Activated CD4-positive, alpha-beta T cell treated with anti-CD3 and anti-CD28 coated beads for 24 hours (primary cell): ENCODE measurements at regions not wholly inside any gene's neighbourhood (a gene's known extent, or its start where the extent isn't known, plus 50 kb on each side); places are given as distances from the start of the nearest gene placed in this dataset.

Experiments used
- DNase-seq, 2 donors: peaks; one replicate each; pipeline ENCODE4 v3.0.0-alpha.2; 2020; ENCODE audit warnings: low read depth in 2 of 2

DNA sequence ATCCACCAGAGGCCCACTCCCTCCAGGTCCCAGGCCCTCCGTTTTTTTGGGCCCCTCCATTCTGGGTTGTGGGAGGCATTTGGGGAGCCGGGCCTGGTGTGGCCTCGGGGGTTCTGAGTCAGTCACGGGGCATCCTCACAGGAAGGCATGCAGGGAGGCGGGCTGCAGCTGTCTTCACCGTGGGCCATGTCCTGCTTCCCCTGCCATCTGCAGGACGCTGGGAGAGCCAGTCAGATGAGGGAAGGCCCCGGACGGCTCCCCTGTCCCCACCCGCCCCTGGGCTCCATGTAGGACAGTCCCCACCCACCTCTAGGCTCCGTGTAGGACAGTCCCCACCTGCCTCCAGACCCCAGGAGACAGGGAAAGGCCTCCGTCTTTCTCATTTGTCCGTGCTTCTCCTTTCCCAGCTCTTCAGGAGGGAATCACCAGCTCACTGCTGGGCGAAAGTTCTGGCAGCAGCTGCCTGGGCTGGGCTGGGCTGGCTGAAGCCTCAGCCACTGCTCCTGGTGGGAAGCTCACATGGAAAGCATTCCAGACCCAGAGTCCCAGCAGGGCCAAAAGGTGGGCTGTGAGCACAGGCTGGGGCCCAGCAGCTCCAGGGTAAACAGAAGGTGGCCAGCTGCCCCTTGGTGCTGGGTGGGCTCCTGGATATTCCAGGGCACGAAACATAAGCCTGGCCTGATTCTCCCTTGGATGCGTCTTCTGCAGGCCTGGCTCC, 217.8 kb downstream of the KIF26A start:
- DNase-seq, result no peak

DNA sequence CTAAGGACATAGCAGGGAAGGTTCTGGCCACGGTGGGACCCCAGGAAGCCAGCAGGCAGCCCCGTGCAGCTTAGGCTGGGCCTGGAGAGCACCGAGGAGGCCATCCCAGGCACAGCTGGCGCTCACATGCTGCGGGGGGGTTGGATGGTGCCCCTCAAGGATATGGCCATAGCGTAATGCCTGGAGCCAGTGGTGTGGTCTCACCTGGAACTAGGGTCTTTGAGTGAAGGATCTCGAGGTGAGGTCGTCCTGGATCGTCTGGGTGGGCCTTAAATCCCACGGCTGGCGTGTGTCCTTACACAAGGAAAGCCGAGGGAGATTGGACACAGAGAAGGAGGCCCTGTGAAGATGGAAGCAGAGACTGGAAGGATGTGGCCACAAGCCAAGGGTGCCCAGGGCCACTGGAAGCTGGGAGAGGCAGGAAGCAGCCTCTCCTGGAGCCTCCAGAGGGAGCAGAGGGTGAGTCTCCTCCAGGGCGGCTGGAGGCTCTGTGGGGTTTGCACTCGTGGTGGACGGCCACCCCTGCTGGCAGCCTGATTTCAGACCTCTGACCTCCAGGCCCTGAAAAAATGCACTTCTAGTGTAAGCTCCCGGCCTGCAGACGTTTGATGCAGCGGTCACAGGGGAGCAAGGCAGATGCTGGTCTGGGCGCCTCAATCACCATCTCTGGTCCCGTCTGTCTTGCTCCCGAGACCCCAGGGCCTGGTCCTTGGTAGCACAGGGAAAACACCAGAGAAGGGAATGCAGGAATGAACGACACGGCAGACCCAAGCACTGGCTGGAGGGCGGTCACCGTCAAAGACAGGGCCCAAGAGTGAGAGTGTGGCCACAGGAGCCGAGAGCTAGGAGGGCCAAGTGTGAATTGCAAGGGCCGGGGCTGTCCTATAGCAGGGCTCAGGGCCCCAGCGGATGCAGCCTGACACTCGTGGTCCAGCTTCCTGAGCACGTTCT, 218.6 kb downstream of the KIF26A start:
- DNase-seq, result no peak

DNA sequence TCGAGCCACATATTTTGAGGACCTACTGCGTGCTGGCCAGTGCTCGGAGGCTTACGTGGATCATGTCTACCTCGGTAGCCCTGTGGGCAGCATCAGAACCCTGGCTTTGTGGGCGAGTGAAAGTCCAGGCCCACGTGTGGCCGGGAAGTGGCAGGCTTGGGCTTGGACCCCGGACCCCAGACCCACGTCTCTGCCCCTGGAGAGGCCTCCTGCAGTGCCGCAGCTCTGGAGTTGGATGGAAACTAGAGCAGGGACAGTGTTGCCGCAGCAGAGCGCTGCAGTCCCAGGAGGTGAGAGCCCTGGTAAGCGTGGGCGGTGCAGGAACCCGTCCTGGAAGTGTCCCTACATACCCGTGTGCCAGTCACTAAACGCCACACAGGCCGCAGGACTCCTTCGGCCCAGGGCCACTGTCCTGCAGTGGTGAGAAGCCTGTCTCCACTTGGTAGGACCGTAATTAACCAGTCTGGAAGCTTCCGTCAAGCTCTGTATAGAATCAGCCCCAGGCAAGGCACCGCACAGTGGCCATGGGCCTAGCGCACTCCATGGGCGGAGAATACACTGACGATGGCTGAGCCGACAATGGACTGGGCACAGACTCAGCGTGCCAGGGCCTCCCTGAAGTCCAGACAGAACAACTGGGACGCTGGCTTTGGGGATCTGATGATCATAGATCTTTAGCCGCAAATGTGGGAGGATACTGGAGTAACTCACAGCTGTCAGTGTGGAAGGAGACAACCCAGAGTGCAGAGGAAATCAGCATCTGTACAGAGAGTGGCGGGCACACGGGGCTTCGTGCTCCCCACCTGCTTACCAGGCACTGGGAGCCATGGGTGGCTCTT, 219.5 kb downstream of the KIF26A start:
- no peak for DNase-seq

DNA sequence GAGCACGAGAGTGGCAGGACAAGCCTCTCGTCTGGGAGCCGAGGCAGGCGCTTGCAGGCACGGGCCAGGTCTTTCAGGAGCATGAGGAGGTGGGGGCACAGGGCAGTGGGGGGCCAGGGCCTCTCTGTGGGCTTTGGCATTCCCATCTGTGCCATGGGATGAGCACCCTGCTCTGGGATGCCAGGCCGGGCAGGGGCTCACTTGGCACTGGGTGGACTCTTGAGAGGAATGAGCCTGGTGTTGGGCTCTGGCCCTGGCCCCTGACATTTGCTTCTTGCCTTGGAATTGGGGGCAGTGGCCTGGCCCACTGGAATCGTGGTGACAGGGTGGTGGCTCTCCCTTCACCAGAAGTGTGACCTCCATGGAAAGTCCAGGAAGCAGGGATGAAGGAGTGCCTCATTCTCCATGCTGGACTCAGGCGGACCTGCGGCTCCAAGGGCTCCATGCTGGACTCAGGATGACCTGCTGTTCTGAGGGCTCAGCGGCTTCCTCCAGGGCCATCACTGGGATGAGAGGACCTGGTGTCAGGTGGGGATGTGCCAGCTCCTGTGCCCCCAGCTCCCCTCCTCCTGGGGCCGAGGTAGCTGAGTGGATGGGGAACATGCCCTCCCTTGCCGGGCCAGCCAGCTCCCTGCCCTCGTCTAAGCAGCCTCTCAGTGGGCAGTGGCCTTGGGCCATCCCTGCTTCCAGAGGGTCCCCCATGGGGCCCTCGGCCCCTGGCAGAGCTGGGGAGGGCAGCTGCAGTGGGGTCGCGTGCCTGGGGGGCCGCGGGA, 220.3 kb downstream of the KIF26A start:
- DNase-seq, result no peak

DNA sequence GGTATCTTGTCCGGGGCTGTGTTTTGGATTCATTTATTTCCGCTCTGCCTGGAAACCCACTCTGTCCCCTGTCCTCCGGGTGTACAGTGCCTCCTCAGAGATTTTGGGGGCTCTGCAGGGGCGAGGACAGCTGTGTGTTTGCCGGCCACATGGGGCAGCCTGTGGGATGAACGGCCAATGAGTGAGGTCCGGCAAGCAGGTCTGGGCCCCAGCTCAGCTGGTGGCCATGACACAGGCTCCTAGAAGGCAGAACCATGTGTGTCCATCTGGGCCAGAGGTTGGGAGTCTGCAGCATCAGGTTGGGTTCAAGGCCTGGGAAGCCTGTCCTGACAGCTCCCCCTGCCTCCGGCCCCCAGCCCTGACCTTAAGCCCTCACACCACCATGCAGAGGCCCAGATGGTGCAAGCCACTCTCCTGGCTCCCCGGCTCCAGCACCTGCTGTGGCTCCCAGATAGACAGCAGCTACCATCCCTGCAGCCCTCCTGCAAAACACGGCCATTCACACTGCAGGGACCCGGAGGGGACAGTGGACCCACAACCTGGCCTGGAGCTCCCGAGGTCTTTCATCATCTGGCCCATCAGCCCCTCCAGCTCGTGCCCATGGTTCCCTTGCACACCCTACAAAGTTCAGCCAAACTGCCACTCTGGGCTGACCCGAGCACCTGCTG, 220.1 kb upstream of the C14orf180 start:
- no peak for DNase-seq

DNA sequence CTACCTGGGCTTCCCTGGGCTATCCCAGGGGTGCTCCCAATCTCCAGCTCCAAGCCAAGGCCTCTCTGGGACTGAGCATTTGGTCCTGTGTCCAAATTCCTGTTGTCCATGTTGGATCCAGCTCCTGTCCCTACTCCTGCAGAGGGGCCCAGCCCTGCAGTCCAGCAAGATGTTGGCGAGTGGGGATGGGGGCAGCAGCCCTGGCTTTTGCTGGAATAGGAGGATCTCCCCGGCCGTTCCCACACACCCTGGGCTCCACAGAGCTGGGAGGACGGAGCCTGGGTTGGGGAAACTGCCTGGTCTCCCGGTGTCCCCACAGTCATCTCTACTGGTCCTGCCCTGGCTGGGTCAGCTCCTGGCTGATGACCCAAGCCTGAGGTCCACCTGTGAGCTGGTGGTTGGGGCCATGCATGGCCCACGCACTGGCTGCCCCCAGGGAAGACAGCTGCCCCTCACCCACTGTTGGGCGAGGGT, 219.6 kb upstream of the C14orf180 start:
- no peak for DNase-seq

DNA sequence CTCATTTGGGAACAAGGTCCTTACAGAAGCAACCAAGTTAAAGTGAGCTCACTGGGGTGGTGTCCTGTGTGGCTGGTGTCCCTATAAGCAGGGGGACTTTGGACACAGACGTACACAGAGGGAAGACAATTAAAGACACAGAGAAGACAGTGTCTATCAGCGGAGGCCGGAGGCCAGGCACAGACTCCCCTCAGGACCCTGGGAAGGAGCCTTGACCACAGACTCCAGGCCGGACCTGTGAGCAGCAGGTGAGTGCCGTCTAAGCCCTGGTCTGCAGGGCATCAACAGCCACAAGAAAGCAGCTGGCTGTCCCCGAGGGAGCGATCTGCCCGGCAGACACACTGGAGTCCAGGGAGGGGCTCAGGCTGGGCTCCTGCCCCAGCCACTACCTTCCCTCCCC, 219.1 kb upstream of the C14orf180 start:
- no peak for DNase-seq

DNA sequence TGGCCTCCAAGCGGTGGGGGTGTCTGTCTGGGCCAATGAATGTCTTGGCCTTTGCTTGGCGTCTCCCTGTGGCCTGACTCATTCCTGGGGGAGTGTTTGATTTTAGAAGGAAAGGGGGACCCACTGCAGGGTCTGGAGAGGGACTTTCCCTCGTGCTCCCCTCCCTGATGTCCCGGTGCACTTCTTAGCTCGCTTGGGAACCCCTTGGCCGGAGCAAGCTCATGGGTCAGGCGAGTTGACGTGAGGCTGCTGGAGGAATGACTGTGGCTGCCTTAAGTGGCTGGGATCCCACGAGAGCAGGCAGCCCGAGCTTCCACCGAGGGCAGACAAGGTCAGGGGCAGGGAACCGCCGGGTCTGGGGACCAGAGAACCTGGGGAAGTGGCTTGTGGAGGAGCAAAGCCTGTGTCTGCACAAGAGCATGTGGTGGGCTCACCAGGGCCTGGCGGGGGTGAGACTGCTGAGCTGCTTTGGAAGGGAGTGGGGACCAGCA, 218.4 kb upstream of the C14orf180 start:
- no peak for DNase-seq

DNA sequence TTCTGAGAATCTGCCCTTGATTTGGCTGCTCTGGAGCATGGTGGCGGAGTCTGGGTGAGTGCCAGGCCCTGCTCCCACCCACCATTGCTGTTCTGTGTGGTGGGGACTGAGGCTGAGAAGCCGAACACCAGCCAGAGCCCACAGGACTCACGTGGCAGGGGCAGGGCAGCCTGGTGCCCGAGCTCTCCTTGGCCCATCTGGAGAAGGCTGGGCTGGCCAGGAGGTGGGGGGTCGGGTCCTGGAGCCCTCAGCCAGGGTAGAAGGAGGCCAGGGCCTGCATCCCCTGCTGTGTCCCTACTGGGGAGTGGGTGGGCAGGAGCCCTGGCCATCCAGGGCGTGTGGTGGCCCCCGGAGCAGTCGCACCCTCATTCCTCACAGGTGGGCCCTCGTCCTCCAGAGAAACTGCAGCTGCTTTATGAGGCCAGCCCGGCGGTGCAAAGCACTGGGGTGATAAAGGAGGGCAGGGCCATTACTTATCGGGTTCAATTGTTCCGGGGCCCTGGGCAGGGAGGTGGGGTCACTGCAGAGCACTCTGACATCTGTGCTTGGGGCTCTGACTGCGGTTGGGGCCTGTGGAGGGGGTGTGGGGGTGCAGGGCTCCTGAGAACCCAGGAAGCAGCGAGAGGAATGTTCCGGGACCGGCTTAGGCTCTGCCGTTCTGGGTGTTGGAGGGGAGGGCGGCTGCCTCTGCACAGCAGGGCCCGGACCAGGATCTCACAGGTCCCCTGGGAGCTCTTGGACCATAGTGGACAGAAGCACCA, 217.5 kb upstream of the C14orf180 start:
- no peak for DNase-seq

DNA sequence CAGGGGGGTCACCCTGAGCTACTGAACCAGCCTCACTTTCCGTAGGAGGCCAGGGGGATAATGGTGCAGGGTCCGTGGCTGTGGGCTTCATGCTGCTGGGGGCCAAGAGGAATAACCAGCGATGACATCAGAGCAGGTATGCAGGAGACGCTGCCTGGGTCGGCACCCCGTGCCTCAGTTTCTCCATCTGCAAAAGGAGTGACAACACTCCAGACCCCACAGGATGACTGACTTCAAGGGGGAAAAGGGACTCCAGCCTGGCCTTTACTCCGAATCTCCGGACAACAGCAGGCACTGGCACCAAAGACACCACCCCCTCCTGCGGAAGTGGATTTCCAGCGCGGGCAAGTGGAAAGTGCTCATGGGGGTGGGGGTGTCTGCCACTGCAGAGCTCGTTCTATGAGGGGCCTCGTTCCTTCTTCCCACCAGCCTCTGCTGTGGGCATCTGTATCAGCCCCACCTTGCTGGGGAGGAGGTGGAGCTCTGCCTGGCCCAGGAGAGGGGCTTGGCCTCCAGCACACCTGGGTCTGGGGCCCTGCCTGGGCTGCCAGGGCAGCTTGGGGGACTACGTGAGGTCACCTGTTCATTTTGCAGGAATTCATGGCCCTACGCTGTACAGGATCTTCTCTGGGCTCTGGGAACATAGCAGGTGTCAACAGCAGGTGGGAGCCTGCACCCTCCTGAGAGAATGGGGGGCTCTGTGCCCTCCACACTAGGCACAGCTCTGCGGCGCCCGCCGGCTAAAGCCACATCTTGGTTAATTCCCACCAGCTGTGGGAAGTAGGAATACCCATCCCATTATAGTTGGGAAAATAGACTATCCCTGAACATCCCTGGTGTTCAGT, 216.6 kb upstream of the C14orf180 start:
- no peak for DNase-seq

DNA sequence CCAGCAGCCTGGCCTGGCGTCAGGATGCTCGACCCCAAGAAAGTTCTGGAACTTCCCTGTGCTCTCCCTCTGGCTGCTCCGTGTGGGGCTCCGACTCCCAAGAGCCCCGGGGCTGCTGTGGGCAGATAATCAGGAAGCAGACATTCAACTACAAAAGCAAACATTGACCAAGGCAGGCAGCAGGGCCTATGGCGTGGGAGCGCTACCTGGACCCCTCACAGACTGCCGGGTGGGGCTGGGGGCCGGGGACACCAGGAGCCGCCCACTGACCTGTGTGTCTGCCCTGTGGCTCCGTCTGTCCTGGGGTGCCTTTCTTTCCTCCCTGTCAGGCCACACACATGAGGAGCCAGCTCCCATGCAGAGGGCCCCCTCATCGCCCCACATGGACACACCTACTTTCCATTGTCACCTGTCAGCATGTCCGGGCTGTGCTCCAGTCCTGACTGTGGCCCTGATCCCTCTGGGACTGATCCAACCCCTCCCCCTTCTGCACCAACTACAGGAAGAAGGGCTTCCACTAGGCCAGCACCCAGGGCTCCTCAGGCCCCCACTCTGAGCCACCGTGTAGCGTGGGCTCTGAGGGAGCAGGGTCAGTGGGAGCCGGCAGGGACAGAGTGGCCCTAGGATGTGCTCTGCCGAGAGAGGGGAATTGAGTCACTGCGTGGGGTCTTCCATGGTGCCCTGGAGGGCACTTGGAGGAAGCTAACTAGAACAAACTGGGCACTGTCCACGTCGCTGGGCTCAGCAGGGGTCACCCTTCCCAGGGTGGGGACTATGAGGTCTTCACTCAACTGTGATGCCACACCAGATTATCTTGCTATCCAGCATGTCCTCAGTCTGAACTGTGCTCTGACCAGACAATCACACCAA, 215.4 kb upstream of the C14orf180 start:
- no peak for DNase-seq

DNA sequence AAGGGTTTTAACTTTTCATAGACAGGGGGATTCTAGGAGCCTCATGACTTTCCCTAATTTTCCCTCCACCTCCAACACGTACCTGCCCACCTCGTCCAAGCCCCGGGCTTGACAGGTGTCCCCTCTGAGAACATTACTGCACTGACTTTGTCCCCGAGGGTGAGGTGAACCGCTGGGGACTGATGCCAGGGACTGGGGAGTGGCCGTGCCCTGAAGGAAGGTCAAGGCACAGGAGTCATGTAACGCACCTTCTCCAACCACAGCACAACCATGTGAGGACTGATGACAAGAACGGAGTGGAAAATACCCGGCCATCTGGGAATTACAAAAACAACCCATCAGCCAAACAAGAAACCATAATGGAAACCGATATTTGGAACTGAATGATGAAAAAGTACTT, 214.7 kb upstream of the C14orf180 start:
- no peak for DNase-seq

DNA sequence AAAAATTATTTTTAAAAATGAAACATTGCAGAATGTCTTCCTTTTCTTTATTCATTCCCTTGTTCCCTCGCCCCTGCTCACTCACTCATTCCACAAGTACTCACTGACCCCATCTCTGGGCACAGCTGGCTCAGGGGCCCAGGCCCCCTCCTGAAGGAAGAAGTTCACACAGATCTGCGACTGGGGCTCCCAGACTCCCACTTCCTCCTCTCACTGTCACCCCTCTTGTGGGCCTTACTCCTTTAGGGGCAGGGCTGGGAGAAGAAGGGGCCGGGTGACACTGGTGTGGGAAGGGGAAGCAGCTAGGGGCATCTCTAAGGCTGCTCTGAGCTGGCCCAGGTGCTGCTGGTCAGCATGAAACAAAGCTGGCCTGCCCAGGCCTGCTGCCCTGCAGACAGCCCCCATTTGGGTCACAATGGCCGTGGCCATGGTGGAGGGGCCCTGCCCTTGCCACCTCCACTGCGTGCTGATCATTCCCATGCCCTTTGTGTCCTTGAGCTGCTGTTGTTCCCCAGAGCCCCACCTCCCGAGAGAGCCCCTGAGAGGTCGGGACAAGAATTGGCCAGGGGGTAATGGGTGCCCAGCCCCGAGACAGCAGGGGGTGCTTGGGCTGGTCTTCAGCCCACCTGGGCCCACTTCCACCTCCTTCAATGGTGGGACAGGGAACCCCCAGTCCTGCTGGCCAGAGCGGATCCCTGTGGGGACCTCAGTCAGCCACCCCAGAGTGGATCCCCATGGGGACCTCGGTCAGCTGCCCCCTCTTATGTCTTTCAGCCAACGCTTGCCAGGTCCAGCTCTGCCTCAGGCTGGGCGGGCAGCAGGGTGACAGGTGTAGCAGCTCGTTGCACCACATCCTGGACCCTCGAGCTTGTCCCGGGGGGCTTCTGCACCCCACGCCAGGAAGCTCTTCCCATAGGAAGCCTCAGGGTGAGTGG, 212.4 kb upstream of the C14orf180 start:
- no peak for DNase-seq

DNA sequence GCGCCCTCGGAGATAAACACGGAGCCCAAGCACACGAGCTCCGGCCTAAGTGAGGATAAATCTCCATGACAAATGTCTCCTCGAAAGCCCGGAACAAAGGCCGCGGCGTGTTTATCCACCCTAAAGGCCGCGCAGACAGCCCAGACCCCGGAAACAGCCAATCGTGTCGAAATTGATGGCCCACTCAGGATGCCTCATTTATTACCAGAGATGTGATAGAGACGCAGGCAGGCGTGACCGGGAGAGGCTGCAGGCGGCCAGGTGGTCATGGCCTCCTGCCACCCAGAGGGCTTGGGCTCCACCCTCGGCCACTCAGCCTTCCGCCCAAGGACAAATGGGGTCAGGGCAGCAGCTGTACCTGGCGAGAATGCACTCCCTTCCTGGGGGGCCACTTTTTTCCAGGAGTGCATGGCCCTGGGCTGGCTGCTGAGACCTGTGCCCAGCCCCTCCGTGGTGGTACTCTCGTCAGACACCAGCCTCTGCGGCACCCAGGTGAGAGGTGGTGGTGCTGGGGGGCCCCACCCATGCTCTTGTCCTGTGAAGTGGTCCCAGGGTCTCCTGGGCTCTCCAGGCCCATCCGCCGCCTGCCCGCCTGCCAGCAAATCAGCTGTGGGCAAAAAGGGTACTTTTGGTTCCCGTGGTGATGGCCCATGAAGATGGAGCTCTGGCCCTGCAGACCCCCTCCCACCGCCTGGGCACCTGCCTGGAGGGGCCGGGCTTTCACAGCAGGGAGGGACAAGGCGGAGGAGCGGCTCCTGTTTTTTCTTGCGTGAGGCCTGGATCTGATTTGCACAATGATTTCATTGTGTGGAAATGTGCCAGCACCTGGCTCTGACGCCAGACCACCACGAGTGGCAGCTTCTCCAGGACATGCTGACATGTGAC, 211.5 kb upstream of the C14orf180 start:
- DNase-seq, result no peak

DNA sequence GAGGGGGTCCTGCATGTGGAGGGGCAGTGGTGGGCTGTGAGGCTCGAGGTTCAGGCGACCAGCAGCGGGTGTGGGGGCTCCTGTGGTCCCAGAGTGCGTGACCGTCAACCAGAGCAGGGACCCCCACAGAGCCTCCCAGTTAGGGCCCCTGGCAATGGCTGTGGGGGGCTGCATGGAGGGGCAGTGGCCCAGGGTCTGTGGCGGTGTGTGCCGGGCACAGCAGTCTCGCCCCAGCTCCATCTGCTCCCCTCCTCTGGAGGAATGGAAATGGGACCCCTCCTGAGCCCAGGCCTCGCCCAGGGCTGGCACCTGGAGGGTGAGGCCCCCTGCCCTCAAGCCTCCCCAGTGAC, 210.8 kb upstream of the C14orf180 start:
- DNase-seq, result no peak

DNA sequence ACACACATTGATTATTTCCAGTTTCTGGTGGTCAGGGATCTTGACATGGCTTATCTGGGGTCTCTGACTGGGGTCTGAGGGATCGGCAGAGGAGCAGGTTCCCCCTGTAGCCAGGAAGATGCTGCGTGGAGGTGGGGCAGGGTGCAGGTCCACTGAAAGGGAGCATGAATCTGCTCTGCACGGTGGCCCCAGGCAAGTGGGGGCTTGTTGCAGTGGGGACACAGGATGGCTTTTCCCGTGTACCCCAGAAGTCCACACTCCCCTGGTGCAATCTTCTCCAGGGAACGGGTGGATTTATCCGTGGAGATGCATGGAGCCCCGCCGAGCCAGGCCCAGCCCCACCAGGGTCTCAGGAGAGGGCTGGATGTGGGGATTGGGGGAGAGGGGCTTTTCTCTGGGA, 210.4 kb upstream of the C14orf180 start:
- no peak for DNase-seq
